A673 (cell line): ENCODE measurements at regions not wholly inside any gene's neighbourhood (a gene's known extent, or its start where the extent isn't known, plus 50 kb on each side); places are given as distances from the start of the nearest gene placed in this dataset.

ENCODE experiments used
- EZH2 ChIP-seq: fragments of 200-600 bp; sonication (generic); IDR thresholded peaks from 2 replicates; pipeline ENCODE4 v1.6.1; 2017; ENCODE audit warnings: borderline replicate concordance, low read depth, mild to moderate bottlenecking, mixed read lengths, antibody characterized with exemption, low read length; ENCODE audit not compliant: poor library complexity, severe bottlenecking
- TF ChIP-seq, protein P1 (sequence below): fragments of 300-800, 200-600 bp; sonication (generic); conservative IDR thresholded peaks from 2 replicates; pipeline ENCODE4 v1.5.1; 2017; ENCODE audit warnings: low read depth, mild to moderate bottlenecking, antibody characterized with exemption, low read length, moderate library complexity, mixed read lengths

DNA sequence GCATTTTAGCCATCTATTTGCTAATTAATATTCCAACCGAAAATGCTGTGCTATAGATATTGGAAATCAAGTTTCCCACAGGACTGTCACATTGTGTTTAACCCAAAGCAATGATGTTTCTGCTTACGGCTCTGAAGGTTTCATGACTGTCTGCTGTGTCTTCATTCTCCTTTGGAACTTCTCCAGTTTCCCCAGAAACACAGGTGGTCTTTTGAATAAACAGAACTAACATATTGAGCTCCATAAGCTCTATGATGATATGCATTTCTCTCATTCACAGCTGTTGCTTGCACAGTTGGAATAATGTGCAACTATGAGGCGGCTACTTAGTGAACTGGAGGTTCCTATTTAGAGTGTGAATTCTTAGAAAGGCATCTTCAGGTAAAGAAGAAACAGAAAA, 266.0 kb upstream of the ID4 start:
- TF ChIP-seq, protein P1, sequence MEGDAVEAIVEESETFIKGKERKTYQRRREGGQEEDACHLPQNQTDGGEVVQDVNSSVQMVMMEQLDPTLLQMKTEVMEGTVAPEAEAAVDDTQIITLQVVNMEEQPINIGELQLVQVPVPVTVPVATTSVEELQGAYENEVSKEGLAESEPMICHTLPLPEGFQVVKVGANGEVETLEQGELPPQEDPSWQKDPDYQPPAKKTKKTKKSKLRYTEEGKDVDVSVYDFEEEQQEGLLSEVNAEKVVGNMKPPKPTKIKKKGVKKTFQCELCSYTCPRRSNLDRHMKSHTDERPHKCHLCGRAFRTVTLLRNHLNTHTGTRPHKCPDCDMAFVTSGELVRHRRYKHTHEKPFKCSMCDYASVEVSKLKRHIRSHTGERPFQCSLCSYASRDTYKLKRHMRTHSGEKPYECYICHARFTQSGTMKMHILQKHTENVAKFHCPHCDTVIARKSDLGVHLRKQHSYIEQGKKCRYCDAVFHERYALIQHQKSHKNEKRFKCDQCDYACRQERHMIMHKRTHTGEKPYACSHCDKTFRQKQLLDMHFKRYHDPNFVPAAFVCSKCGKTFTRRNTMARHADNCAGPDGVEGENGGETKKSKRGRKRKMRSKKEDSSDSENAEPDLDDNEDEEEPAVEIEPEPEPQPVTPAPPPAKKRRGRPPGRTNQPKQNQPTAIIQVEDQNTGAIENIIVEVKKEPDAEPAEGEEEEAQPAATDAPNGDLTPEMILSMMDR = no peak
- no peak for TF ChIP-seq EZH2
